ENCODE measurements at regions not wholly inside any gene's neighbourhood (a gene's known extent, or its start where the extent isn't known, plus 50 kb on each side); places are given as distances from the start of the nearest gene placed in this dataset.
"Not testable (repeated sequence)": the region's sequence is repeated elsewhere in the genome, so short reads cannot be mapped to it uniquely, and the experiment has no call there.

DNA sequence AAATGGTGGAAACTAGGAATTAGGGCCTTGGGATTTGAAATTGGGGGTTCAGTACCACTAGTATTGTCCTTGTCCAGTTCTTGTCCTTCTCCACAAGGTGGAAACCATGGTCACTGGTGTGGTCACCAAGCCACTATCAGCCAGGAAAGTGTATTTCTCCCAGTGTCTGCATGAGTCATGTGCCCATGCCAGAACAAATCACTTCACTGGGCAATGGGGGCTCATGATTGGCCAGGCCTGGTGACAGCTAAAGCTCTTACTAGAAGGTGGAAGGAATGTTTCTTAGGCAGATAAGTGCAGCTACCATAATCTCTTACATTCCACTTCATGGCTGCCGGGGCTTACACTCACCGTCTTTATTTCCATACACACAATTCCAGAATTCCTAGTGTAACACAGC is 124.8 kb upstream of the TACR1 start:
- peak; percentile 37 for DNase-seq

DNA sequence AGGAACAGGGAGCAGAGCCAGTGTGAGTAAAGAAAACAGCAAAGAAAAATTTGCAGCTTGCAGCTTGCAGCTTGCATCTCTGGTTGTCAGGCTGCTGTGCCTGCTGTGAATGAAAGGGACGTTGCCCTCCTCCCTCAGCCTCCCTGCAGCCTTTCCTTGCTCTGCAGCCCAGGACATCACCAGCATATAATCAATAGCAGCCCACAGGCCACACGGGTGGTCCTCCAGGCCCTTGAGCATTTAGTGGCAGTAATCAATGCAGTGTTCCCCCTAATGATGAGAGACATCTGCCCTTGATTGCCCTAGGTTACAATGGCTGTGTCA is 122.2 kb upstream of the TACR1 start:
- DNase-seq: no peak

DNA sequence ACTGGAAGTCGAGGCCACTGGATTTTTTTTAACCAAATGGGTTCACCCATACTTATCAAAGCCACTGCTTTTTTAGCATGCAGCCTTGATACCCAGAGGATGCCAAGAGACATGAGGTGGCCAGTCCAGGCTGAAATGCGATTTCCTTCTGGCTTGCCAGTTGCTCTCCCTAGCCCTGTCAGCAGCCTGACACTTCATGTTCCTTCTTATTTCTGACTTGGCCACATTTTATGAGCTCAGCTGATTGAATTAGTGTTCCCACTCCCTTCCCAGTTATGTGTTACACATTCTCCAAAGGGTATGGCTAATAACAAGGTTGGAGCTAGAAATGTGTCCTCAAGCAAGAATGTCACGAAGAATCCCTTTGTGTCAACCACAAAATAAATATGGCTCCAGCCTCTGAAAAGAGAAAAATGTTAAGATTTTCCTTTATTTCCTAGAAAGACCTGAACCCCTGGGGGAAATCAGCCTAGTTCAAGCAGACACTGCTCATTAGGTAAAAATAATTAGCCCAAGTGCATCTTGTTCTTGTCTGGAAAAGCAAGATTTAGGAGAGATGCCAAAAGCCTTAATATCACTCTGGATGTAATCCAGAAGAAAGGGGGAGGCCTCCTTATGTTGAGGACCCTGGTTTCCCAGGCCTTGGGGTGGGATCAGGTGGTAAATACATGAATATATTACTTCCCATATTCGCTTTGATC is 121.7 kb upstream of the TACR1 start:
- DNase-seq: peak; percentile 9

DNA sequence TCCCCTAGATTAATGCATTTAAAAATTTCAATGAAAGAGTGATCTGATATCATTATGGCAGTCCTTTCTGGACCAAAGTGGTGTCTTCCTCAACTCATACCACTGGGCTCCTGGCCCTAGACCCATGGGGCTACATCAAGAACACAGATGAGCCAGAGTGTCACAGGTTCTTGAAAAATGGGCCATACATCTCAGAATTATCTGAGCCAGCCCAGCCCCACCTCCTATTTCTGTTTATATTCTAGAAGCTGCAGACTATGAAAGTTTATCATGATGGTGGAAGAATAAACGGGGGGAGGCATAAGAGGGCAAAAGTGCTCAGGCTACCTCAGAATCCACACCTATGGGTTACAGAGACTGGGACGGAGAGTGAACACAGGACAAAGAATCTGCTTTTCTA is 120.6 kb upstream of the TACR1 start:
- no peak for DNase-seq

DNA sequence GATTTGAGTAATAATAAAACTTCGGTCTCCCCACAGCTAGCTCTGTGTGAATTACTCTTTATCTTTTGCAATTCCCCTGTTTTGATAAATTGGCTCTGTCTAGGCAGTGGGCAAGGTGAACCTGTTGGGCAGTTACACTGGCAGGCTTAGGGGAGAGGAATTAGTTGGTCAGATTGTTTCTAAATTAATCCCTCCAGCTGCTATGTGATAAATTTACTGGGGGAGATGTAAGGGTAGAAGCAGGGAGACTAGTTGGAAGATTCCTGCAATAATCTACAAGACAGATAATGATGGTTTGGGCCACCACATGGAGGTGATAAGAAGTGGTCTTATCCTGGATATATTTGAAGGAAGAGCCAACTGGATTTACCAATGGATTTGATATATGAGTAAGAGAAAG is 118.5 kb upstream of the TACR1 start:
- no peak for DNase-seq

DNA sequence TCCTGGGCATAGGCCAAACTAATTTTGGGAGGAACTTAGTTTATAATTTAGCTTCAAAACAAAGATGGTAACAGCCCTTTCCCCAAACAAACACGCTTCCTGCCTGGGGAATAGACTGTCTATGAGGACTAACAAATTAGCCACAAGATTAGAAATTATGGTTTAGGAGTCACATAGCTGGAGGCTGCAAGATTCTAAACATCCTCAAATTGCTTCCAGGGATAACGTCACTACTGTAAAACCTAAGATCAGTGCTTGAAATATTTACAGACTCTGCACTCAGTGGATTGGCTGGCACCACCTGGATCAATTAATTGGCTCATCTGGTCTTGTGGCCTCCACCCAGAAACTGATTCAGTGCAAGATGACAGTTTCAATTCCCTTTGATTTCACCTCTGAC is 118.0 kb upstream of the TACR1 start:
- peak; percentile 6 for DNase-seq

DNA sequence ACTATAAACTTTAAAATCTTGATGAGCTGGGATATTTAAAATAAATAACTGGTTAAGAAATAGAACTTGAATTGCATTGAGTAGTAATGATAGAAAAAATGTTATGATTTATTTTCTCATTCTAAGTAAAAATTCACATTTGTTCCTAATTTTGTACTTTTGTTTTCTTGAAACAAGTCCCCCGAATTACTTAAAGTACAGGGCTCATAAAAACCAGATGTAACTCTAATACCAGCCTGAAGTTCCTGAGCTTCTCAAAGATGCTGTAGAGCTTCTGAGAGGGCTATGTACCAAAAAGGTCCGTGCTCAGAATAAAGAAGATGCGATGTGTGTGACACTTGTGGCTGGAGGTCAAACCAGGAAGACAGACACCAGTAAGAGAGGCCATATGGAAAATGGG is 116.1 kb upstream of the TACR1 start:
- no peak for DNase-seq

DNA sequence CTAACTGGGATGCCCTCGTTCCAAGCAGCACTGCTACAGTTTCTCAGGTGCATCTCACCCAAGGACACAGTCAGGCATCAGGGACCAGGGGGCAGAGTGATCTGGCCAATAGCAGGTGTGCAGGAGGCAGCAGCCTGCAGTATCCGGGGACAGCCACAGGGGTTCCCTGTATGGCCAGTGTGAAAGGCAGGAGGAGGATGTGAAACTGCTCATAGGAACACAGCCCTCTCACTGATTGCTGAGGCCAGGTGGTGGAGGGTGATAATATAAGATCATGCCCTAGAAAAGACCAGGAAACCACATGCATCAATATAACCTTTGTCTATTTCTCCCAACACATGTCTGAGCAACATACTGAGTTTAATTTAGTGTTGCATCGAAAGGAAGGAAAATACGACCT is 112.7 kb upstream of the TACR1 start:
- peak; percentile 12 for DNase-seq

DNA sequence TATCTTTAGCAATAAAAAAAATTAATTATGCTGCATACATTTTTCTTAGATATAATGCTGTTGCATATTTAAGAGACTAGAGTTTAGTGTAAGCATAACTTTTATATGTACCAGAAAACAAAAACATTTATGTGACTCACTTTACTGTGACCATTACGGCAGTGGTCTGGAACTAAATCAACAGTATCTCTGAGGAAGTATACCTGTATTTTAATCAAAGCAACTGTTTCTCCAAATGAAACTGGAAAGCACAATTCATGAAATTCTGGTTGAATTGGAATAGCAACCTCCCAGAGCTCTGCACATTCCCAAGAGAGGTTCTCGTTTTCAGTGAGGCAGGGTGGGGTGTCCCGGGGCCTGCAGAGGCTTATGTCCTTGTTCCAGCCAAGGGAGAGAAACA is 112.2 kb upstream of the TACR1 start:
- DNase-seq: no peak

DNA sequence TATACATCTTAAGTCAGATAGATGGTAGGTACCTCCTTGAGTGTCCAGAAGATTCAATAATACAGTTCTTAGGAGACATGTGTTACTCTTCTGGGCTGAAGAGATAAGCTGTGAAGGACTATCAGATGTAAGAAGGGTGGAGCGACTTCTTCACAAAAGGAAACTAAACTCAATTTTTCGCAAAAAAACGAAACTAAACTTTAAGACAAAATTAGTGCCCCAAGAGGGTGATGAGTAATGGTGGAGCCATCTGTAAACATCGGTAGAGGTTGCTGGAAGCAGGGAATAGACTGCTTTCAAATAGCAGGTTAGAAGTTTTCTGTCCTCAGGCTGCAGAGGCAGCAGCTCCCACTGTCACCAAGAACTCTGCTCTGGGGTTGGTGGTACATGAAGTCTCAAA is 111.6 kb upstream of the TACR1 start:
- peak; percentile 69 for DNase-seq

DNA sequence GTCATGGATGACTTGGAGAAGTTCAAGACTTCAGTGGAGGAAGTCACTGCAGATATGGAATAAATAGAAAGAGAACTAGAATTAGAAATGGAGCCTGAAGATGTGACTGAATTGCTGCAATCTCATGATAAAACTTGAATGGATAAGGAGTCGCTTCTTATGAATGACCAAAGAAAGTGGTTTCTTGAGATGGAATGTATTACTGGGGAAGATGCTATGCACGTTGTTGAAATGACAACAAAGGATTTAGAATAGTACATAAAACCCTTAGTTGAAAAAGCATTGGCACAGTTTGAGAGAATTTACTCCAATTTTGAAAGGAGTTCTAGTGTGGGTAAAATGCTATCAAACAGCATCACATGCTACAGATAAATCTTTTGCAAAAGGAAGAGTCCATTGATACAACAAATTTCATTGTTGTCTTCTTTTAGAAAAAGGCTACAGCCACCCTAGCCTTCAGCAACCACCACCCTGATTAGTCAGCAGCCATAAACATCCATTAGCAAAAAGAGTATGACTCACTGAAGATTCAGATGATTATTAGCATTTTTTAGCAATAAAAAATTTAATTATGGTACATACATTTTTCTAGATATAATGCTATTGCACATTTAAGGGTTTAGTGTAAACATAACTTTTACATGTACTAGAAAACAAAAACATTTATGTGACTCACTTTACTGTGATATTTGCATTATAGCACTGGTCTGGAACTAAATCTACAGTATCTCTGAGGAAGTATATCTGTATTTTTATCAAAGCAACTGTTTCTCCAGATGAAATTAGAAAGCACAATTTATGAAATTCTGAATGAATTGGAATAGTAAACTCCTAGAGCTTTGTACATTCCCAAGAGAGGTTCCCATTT is 110.5 kb upstream of the TACR1 start:
- DNase-seq: peak; percentile 68

DNA sequence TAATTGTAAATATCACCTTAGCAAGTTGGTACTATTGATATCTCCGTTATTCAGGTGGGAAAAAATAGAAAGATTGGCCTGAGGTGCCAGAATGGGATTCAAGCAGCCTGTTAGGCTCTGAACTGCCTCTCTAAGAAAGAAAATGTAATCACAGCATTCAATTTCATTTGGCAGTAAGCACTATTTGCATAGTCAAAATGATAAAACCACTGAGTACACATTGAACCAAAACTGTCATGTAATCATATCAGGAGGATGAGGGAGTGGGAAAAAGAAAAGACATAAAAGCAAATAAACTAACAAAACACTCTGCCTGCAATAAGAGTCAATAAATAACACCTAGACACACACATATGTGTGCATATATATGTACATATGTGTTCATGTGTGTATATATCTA is 103.9 kb upstream of the TACR1 start:
- DNase-seq: no peak

DNA sequence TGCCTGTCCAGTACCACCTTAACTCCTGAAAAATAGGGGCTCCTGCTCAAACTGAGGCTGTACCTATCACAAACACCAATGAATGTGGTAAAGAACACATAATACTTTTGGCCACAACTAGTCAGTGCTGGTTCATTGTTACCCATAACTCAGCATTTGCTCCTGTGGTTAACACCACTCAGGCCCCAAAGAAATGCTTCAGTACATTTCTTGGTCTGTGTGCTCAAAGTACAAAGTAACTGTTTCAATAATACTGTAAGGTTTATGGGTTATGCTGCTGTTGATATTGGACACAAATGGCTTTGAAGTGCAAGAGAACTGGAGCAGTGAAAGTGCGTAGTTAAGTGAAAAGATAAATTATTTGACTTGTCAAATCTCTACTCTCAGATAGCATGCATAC is 95.0 kb upstream of the TACR1 start:
- DNase-seq: no peak

DNA sequence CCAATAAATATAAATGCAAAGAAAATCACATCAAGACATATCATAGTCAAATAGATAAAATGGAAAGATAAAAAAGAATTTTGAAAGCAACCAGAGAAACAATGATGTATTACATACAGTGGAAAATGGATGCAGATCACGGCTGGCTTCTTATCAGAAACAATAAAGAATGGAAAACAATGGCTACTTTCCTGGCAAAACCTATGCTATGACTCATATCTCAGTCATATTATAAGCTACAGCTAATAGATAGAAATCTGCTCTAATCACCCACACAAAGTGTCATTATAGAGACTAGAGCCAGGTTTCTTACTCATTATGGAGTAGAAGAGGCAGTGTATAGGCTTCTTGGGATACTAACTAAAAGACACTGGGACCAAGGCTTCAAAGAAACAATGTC is 93.5 kb upstream of the TACR1 start:
- DNase-seq: peak; percentile 74

DNA sequence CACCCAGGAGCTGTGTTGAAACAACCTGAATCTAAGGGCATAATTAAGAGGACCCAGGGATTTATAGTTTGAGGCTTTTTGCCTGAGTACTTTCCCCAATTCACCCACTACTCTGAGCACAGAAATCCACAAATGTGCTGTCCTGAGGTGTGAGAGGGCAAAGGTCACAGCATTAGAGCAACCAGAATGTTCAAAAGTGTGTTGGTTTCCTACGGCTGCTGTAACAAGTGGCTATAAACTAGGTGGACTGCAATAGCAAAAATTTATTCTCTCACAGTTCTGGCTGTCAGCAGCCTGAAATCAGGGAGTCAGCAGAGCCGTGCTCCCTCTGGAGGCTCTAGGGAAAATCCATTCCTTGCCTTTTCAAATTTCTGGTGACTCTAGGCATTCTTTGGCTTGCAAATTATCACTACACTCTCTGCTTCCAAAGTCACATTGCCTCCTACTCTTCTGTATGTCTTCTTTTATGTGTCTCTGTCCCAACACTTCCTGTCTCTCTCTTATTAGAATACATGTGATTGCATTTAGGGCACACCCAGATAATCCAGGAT is 91.4 kb upstream of the TACR1 start:
- peak; percentile 20 for DNase-seq

DNA sequence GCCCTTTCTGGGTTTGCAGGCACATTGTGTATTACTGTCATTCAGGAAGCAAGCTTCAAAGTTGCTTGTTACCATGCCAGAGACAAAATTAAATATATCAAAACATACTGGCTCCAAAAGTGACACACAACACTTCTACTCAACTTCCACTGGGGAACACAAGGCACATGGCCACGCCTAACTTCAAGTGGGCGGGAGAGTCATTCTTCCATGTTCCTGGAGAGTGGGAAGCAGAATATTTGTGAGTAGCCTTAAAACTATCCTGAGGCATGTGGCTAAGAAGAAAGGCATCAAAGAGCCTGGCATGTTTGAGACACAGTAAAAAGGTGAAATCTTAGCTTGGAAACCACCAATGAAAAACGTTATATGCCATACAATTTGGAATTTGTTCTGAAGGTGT is 90.5 kb upstream of the TACR1 start:
- DNase-seq: peak; percentile 55

DNA sequence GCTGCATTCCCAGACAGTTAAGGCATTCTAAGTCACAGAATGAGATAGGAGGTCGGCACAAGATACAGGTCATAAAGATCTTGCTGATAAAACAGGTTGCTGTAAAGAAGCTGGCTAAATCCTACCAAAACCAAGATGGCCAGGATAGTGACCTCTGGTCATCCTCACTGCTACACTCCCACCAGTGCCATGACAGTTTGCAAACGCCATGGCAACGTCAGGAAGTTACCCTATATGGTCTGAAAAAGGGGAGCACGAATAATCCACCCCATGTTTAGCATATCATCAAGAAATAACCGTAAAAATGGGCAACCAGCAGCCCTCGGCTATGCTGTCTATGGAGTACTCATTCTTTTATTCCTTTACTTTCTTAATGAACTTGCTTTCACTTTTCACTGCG is 89.9 kb upstream of the TACR1 start:
- DNase-seq: not testable (repeated sequence)

DNA sequence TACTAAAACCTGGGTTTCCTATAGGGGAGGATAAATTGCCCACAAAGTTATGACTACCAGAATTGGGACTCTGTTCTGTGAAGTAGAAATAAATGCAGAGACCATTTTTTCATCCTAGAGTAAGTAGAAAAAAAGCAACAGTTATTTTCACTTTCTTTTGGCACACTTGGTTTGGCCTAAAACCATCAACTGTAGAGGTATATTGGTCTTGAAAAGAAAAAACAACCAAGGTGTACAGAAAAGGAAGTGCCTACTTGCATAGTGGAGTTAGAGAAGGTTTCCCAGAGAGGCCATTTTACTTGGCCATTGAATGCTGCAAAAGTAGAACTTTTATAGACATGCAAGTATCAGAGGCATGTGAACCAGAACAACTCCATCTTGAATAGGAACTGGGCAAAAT is 89.4 kb upstream of the TACR1 start:
- DNase-seq: no peak

DNA sequence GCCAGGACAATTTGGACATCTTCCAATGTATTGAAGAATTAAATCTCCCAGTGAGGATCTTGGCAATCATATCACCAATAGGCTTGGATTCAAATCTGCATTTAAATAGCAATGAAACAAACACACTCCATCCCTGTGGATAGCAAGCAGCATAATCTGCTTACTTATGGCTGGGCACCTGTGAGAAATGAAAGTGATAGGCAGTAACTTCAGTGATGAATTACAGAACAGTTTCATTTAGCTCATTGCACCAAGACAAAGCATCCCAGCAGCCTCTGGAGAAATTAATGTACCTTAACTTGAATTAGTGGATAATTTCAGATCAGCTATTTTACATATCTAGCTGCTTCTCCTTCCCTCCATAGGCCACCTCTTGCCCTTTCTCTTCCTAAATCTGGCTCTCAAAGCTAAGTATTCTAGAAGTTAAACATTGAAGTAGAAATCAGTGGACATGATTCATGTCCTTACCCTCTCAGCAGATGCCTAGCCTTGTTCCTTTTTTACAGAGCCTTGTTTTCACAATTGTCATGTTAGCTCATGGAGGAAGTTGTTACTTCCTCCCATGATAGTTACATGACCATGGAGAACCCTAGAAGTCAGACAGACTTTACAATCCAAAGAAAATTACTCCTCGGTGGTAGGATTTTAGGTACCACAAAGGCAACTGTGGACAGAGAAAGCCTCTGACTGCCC is 88.5 kb upstream of the TACR1 start:
- no peak for DNase-seq

DNA sequence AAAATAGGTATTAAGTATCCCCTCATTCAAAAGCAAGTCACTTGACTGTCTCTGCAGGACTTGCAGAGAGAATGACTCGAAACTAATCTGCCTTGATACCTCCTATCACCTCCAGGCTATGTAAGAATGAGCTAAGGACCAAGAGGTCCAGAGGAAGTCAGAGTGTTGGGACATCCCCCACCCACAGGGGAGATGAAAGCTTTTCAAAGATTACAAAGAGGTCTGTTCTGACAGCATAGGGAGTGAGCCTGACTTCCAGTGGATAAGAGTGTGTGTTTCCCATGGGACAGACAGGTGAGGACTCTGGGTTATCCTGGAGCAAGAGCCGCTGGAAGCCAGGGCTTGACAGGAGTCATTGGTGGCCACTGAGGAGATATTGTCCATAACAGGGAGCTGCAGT is 85.0 kb upstream of the TACR1 start:
- no peak for DNase-seq

DNA sequence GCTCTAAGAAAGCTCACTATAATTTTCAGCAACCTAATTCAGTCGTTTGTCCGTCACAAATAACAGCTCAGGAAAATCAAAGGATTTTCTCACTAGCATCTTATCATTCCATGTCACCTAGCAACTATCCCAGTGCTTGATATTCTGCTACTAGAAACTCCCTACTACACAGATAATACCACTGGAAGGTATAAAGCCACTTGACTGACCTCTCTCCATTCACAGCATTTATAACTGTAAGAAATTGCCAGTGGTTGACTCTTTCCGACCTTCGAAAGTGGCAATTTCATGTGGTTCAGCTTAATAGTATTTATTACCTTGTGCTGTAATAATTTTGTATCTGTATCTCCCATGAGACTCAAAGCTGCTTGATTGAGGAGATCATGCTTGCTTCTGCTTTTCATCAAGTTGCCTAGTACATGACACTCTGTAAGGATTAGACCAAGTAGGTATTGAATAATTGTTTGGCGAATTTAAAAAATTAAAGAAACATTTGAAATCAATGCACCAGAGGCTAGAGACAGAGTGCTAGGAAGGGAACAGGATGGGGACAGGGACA is 79.6 kb upstream of the TACR1 start:
- DNase-seq: no peak

DNA sequence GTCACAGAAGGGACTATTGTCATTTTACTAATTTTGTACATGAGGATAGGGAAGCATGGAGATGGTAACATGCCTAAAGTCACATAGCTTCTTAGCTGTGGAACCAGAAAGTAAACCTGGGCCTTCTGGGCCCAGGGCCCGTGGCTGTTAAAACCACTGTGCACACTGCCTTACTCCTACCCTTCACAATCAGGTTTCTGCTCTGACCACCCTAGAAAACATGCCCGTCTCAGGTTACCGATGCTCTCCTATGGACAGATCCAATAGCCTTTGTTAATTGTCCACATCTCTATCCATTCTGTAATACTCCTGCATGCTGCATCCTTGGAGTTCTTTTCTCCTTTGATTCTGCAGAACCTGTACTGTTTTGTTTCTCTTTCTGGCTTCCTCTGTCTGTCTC is 79.0 kb upstream of the TACR1 start:
- no peak for DNase-seq

DNA sequence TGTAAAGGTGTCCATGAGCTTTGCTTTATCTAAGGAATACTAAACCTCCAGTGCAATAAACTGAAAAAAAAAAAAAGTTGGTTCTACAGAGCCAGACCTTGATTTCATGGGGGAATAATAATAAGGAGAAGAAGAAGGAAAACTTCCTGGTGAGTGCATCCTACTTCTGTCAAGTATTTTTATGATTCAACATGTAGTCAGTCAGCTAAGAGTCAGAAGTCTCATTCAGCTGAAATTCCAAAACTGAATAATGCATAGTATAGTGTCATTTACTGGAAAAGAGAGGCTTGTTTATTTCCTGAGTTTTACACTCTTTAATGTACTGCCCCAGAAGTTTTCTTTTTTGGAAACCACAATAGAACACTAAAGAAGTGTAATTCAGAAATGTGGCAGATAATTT is 77.8 kb upstream of the TACR1 start:
- DNase-seq: peak; percentile 58
